CD8-positive, alpha-beta memory T cell (primary cell): ENCODE measurements at regions not wholly inside any gene's neighbourhood (a gene's known extent, or its start where the extent isn't known, plus 50 kb on each side); places are given as distances from the start of the nearest gene placed in this dataset.

Experiments used
- CTCF ChIA-PET: fragments of 350-600 bp; sonication (Branson Sonifier 250); formaldehyde crosslinking; loops from one replicate; lab custom pipeline; 2021; ENCODE audit warnings: antibody characterized with exemption; lab: Charles Lee
- POLR2A ChIA-PET: fragments of 350-600 bp; sonication (Branson Sonifier 250); formaldehyde crosslinking; loops from one replicate; lab custom pipeline; 2021; ENCODE audit warnings: antibody characterized with exemption; lab: Charles Lee
- DNase-seq, 5 donors: peaks; one replicate each; pipeline versions ENCODE4 v3.0.0 to v3.0.0-alpha.2; 2020 to 2022; ENCODE audit warnings: mixed read lengths in 1 of 5
- H3K27ac ChIP-seq: one replicate; pipeline ENCODE4 v1.7.0; 2013; ENCODE audit warnings: low read depth, mild to moderate bottlenecking, low read length, moderate library complexity
- H3K27me3 ChIP-seq: 2 replicates; pipeline ENCODE4 v1.7.0; 2013; ENCODE audit warnings: low read length, mild to moderate bottlenecking; ENCODE audit not compliant: insufficient read depth, poor library complexity, severe bottlenecking
- H3K36me3 ChIP-seq: 2 replicates; pipeline ENCODE4 v1.7.0; 2013; ENCODE audit warnings: mild to moderate bottlenecking, low read length, moderate library complexity; ENCODE audit not compliant: insufficient read depth
- H3K4me1 ChIP-seq: 2 replicates; pipeline ENCODE4 v1.7.0; 2013; ENCODE audit warnings: mild to moderate bottlenecking, low read length, moderate library complexity; ENCODE audit not compliant: insufficient read depth
- H3K4me3 ChIP-seq: 2 replicates; pipeline ENCODE4 v1.7.0; 2013; ENCODE audit warnings: mild to moderate bottlenecking, low read length
- H3K9me3 ChIP-seq: 2 replicates; pipeline ENCODE4 v1.7.0; 2013; ENCODE audit warnings: mild to moderate bottlenecking, low read length
- H3K27ac Mint-ChIP-seq, 8 donors: one replicate each; pipeline ENCODE4 v1.8.0; 2020 to 2021; ENCODE audit warnings: mixed read lengths in 8 of 8, mild to moderate bottlenecking in 6 of 8, inconsistent platforms in 3 of 8, moderate library complexity in 3 of 8
- H3K27me3 Mint-ChIP-seq, 2 donors: one replicate each; pipeline ENCODE4 v1.8.0; 2020 to 2021; ENCODE audit warnings: mixed read lengths in 2 of 2, mild to moderate bottlenecking in 1 of 2, moderate library complexity in 1 of 2
- H3K36me3 Mint-ChIP-seq, 3 donors: one replicate each; pipeline ENCODE4 v1.8.0; 2020 to 2021; ENCODE audit warnings: mixed read lengths in 3 of 3, inconsistent platforms in 1 of 3, mild to moderate bottlenecking in 1 of 3
- H3K4me1 Mint-ChIP-seq, 3 donors: one replicate each; pipeline ENCODE4 v1.8.0; 2020 to 2021; ENCODE audit warnings: mixed read lengths in 3 of 3, inconsistent platforms in 1 of 3, mild to moderate bottlenecking in 1 of 3
- H3K4me3 Mint-ChIP-seq, 7 donors: one replicate each; pipeline ENCODE4 v1.8.0; 2020 to 2021; ENCODE audit warnings: mixed read lengths in 7 of 7, mild to moderate bottlenecking in 6 of 7, moderate library complexity in 4 of 7, inconsistent platforms in 2 of 7
- H3K9me3 Mint-ChIP-seq, 5 donors: one replicate each; pipeline ENCODE4 v1.8.0; 2020 to 2022; ENCODE audit warnings: mixed read lengths in 5 of 5, mild to moderate bottlenecking in 3 of 5, moderate library complexity in 2 of 5, inconsistent platforms in 1 of 5

- no peak overlapping the region for H3K4me3 ChIP-seq
- no peak overlapping the region for H3K27ac ChIP-seq
- Mint-ChIP-seq H3K4me3 (no peak overlapping the region), H3K36me3 (no peaks in the 10 kb centered on the region), H3K4me1 (peaks cover 11 to 18% (median 12%) of the 10 kb centered on the region in 3 donors), H3K9me3 (no peaks in the 10 kb centered on the region), H3K27me3 (no peaks in the 10 kb centered on the region), H3K27ac (no peak overlapping the region)
- DNase-seq: no peak
- CTCF ChIA-PET: no interaction called here
- no peaks in the 10 kb centered on the region for H3K9me3 ChIP-seq
- H3K36me3 ChIP-seq: no peaks in the 10 kb centered on the region
- POLR2A ChIA-PET: no interaction called here
- no peaks in the 10 kb centered on the region for H3K27me3 ChIP-seq
- H3K4me1 ChIP-seq: peaks cover 6% of the 10 kb centered on the region
Observed at GRCh38 chr6:130598021-130598989, 228.9 kb upstream of the SMLR1 start.

DNA sequence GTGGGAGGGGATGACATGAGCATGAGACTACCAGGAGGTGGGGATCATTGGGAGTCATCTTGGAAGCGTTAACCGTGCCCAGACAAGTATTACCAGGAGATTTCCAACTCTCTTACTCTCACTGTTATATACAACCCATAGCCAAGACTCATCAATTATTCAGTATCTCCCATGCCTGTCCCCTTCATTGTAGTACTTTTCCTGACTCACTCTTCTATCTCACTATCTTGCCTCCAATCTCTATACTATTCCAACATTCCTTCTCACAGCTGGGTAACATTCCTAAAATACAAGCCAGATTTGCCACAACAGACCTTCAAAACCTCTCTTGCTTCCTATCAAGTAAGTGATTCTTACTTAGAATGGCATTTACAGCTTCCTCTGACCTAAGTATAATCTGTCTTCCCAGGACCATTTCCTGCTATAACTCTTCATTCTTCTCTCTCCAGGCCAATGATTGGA is 226.3 kb upstream of the SMLR1 start:
- Histone ChIP-seq H3K27ac (no peak overlapping the region), H3K4me3 (no peak overlapping the region), H3K36me3 (no peaks in the 10 kb centered on the region), H3K27me3 (no peaks in the 10 kb centered on the region), H3K9me3 (no peaks in the 10 kb centered on the region), H3K4me1 (peaks cover 6% of the 10 kb centered on the region)
- H3K4me1 Mint-ChIP-seq: peaks cover 11 to 18% (median 12%) of the 10 kb centered on the region in 3 donors
- no peak for DNase-seq
- H3K27ac Mint-ChIP-seq: no peak overlapping the region
- peaks cover 0 to 3% (median 0%) of the 10 kb centered on the region in 3 donors for H3K36me3 Mint-ChIP-seq
- CTCF ChIA-PET: no interaction called here
- H3K9me3 Mint-ChIP-seq: no peaks in the 10 kb centered on the region
- POLR2A ChIA-PET: no interaction called here
- peaks cover 0 to 2% of the 10 kb centered on the region in 2 donors for H3K27me3 Mint-ChIP-seq
- no peak overlapping the region for H3K4me3 Mint-ChIP-seq

GRCh38 chr6:130602151-130602770 is 224.9 kb upstream of the SMLR1 start:
- ChIA-PET POLR2A (no interaction called here), CTCF (no interaction called here)
- no peak for DNase-seq
- no peaks in the 10 kb centered on the region for H3K36me3 ChIP-seq
- no peak overlapping the region for H3K4me3 ChIP-seq
- Mint-ChIP-seq H3K4me1 (peaks cover 11 to 18% (median 12%) of the 10 kb centered on the region in 3 donors), H3K27me3 (peaks cover 0 to 2% of the 10 kb centered on the region in 2 donors), H3K4me3 (no peak overlapping the region), H3K36me3 (peaks cover 0 to 3% (median 0%) of the 10 kb centered on the region in 3 donors), H3K9me3 (no peaks in the 10 kb centered on the region), H3K27ac (peak overlapping the region in 2 of 8 donors; percentile 17 to 45)
- no peaks in the 10 kb centered on the region for H3K27me3 ChIP-seq
- H3K4me1 ChIP-seq: peaks cover 6% of the 10 kb centered on the region
- no peaks in the 10 kb centered on the region for H3K9me3 ChIP-seq
- no peak overlapping the region for H3K27ac ChIP-seq

- H3K4me3 ChIP-seq: no peak overlapping the region
- peaks cover 0 to 3% (median 0%) of the 10 kb centered on the region in 3 donors for H3K36me3 Mint-ChIP-seq
- H3K27me3 ChIP-seq: no peaks in the 10 kb centered on the region
- H3K9me3 Mint-ChIP-seq: no peaks in the 10 kb centered on the region
- H3K27me3 Mint-ChIP-seq: peaks cover 0 to 2% of the 10 kb centered on the region in 2 donors
- H3K36me3 ChIP-seq: no peaks in the 10 kb centered on the region
- no peak overlapping the region for H3K4me3 Mint-ChIP-seq
- DNase-seq: no peak
- ChIA-PET CTCF (no interaction called here), POLR2A (no interaction called here)
- H3K27ac Mint-ChIP-seq: no peak overlapping the region
- H3K4me1 ChIP-seq: peaks cover 6% of the 10 kb centered on the region
- peaks cover 11 to 16% (median 12%) of the 10 kb centered on the region in 3 donors for H3K4me1 Mint-ChIP-seq
- H3K9me3 ChIP-seq: no peaks in the 10 kb centered on the region
- no peak overlapping the region for H3K27ac ChIP-seq
Observed at GRCh38 chr6:130603391-130603790, 223.8 kb upstream of the SMLR1 start.

DNA sequence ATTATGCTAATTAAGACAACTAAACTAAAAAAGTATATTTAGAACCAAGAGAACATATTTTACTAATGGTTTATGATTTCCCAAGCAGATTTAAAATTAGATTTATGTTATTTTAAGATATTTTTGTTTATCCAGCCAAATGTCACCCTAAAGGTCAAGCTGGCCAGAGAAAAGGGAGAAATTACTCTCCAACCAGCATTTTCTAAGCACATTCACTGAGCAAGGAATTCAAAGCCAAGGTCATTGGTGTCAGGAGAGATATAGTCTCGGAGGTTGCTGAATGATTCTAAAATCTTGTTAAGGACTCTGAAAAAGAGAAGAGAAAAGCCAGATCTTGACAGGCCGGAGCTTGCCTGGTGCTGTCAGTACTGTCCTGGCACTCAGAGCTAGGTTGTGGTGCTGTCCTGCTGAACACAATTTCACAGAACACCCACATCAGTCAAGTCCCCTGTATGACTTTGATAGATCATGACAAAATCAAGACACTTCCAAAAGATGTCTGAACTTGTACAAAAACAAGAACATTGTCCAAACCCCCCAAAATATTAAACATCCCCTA is 222.3 kb upstream of the SMLR1 start:
- Histone ChIP-seq H3K27me3 (no peaks in the 10 kb centered on the region), H3K27ac (no peak overlapping the region), H3K36me3 (no peaks in the 10 kb centered on the region), H3K4me1 (peaks cover 6% of the 10 kb centered on the region), H3K9me3 (no peaks in the 10 kb centered on the region), H3K4me3 (no peak overlapping the region)
- peaks cover 11 to 13% (median 12%) of the 10 kb centered on the region in 3 donors for H3K4me1 Mint-ChIP-seq
- peaks cover 0 to 3% (median 0%) of the 10 kb centered on the region in 3 donors for H3K36me3 Mint-ChIP-seq
- CTCF ChIA-PET: no interaction called here
- peaks cover 0 to 2% of the 10 kb centered on the region in 2 donors for H3K27me3 Mint-ChIP-seq
- POLR2A ChIA-PET: no interaction called here
- H3K27ac Mint-ChIP-seq: no peak overlapping the region
- H3K4me3 Mint-ChIP-seq: no peak overlapping the region
- no peaks in the 10 kb centered on the region for H3K9me3 Mint-ChIP-seq
- DNase-seq: no peak

DNA sequence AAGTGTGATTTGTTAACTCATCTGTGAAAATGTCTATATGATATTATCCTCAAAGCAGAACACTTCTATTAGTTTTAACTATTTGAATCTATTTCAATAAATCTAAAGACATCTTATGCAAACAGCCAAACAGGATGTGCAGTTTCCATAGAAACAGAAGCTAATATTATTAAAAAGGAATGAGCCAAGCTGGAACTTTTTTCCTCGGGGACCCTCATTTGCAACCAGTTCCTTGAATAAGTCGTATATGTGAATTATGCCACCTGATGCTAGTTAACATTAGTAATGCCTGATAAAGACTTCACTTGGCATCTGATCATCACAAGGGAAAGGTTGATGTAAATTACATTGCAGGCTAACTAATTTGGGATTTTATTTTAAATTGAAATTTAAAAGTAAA is 216.9 kb upstream of the SMLR1 start:
- CTCF ChIA-PET: no interaction called here
- H3K27me3 Mint-ChIP-seq: no peaks in the 10 kb centered on the region

GRCh38 chr6:130611366-130611765 is 215.8 kb upstream of the SMLR1 start:
- Histone ChIP-seq H3K4me1 (no peaks in the 10 kb centered on the region), H3K27ac (no peak overlapping the region), H3K9me3 (no peaks in the 10 kb centered on the region), H3K36me3 (no peaks in the 10 kb centered on the region), H3K4me3 (no peak overlapping the region), H3K27me3 (no peaks in the 10 kb centered on the region)
- ChIA-PET POLR2A (interaction anchor here (1.1 kb wide), 1 partner anchor 87 kb away, joined by 3 read pairs; no protein-coding TSS in a partner anchor), CTCF (no interaction called here)
- H3K4me1 Mint-ChIP-seq: peaks cover 0 to 17% (median 17%) of the 10 kb centered on the region in 3 donors
- H3K27me3 Mint-ChIP-seq: no peaks in the 10 kb centered on the region
- H3K4me3 Mint-ChIP-seq: no peak overlapping the region
- DNase-seq: no peak
- no peaks in the 10 kb centered on the region for H3K9me3 Mint-ChIP-seq
- H3K27ac Mint-ChIP-seq: no peak overlapping the region
- no peaks in the 10 kb centered on the region for H3K36me3 Mint-ChIP-seq

More for the DNA sequence above, 216.9 kb upstream of the SMLR1 start:
- Histone ChIP-seq H3K36me3 (no peaks in the 10 kb centered on the region), H3K27me3 (no peaks in the 10 kb centered on the region), H3K27ac (no peak overlapping the region), H3K4me3 (no peak overlapping the region), H3K4me1 (no peaks in the 10 kb centered on the region), H3K9me3 (no peaks in the 10 kb centered on the region)
- no peaks in the 10 kb centered on the region for H3K36me3 Mint-ChIP-seq
- H3K4me1 Mint-ChIP-seq: peaks cover 0 to 17% (median 17%) of the 10 kb centered on the region in 3 donors
- no peak overlapping the region for H3K4me3 Mint-ChIP-seq
- H3K27ac Mint-ChIP-seq: no peak overlapping the region
- H3K9me3 Mint-ChIP-seq: no peaks in the 10 kb centered on the region
- POLR2A ChIA-PET: no interaction called here
- no peak for DNase-seq

DNA sequence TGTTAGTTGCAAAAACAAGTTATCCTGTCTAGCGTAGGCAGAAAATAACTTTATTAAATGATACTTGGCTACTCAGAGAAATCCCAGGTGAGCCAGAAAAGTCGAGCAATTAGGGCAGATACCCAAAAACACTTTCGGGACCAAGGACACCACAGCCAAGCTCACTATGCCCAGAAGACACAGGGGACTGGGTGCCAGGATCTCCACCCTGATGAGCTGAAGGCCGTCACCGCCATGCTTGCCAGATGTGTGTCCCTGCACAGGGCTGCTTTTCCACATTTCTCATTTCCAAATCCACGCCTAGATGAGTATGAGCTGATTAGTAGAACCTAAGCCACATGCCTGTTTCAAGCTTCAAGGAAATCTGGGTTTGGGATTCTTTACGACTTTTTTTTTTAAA is 214.0 kb upstream of the SMLR1 start:
- no peak overlapping the region for H3K27ac ChIP-seq
- H3K27me3 ChIP-seq: no peaks in the 10 kb centered on the region
- peak overlapping the region in 1 of 8 donors; percentile 64 for H3K27ac Mint-ChIP-seq
- H3K4me3 ChIP-seq: no peak overlapping the region
- no peak overlapping the region for H3K4me3 Mint-ChIP-seq
- H3K4me1 Mint-ChIP-seq: peaks cover 0 to 17% (median 17%) of the 10 kb centered on the region in 3 donors
- ChIA-PET POLR2A (no interaction called here), CTCF (no interaction called here)
- H3K27me3 Mint-ChIP-seq: no peaks in the 10 kb centered on the region
- H3K36me3 ChIP-seq: no peaks in the 10 kb centered on the region
- H3K9me3 Mint-ChIP-seq: no peaks in the 10 kb centered on the region
- no peaks in the 10 kb centered on the region for H3K9me3 ChIP-seq
- DNase-seq: no peak
- no peaks in the 10 kb centered on the region for H3K36me3 Mint-ChIP-seq
- no peaks in the 10 kb centered on the region for H3K4me1 ChIP-seq
